Nucleus accumbens (tissue), 56 donors: ENCODE measurements at regions not wholly inside any gene's neighbourhood (a gene's known extent, or its start where the extent isn't known, plus 50 kb on each side); places are given as distances from the start of the nearest gene placed in this dataset.
A peak's percentile ranks its signal among the peaks of the same experiment; 100 is the strongest.

Experiments used
- DNase-seq, 56 donors: peaks; one replicate each; lab custom pipeline; 2025; lab: John Stamatoyannopoulos, UW

GRCh38 chr5:163687414-163687813, 182.0 kb downstream of the MAT2B start:
- DNase-seq, result no peak

DNA sequence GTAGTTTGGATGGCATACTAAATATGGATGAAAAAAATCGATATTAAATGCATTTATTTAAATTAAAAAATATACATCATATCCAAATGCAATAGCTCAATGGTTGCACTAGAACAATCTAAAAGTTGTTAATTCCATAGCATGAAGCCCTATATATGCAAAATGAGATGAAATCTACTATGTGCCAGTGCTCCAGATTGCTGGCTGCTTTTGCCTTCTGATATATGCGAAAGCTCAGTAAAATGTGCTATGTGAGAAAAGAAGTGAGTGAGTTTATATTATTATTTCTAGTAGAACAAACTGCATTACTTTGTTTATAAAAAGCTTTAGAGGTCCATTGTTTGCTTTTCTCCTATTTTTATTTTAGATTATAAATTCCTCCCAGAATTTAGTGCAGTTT, 186.7 kb downstream of the MAT2B start:
- DNase-seq, result no peak

- peak in 41 of 56 donors; percentile 1 to 60 (median 12) for DNase-seq
These were observed 190.6 kb downstream of the MAT2B start for GRCh38 chr5:163695830-163696578.

- peak in 1 of 56 donors; percentile 0 for DNase-seq
These were observed 191.1 kb downstream of the MAT2B start for GRCh38 chr5:163696579-163696887.

GRCh38 chr5:163706053-163706771, 200.8 kb downstream of the MAT2B start:
- no peak for DNase-seq

DNA sequence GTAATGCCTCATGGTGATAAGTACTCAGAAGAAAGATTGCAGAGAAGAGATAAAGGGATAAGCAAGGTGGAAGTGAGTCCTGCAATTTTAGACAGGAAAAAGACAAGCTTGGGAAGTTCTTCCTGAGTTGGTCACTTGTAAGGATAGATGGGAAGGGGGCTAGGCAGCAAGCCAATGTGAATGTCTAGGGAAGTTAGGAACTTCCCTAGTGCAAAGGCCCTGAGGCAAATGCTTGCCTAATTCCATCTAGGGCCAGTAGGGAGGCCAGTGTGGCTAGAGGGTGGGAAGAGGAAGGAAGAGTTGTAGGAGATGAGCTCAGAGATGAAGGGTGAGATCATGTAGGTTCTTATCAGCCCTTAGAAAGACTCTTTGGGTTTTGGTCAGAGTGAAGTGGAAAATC, 206.6 kb downstream of the MAT2B start:
- DNase-seq, result no peak

GRCh38 chr5:163718272-163718671, 212.9 kb downstream of the MAT2B start:
- DNase-seq, result no peak

- no peak for DNase-seq
These were observed 218.9 kb downstream of the MAT2B start for GRCh38 chr5:163724305-163724704.

GRCh38 chr5:163727028-163727427, 221.6 kb downstream of the MAT2B start:
- peak in 6 of 56 donors; percentile 1 to 10 (median 4) for DNase-seq

GRCh38 chr5:163730206-163730756, 224.9 kb downstream of the MAT2B start:
- DNase-seq, result no peak

DNA sequence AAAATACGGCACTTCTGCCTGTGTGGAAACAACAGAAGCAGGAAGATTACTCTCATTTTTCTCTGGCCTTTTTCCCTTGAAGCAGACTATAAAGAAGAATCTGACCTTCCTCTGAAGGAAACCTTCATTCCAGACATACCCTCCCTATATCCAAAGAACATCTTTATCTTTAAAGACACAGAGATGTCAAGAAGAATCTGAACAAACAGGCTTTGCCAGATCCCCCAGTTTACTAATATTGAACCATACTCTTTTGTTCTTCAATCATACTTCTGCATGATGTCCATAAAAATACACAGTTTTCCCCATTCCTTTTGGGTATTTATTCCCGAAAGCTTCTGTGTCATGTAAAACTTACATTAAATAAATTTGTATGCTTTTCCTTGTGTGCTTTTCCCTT, 225.8 kb downstream of the MAT2B start:
- DNase-seq, result no peak

GRCh38 chr5:163735069-163735468, 229.7 kb downstream of the MAT2B start:
- DNase-seq, result no peak

DNA sequence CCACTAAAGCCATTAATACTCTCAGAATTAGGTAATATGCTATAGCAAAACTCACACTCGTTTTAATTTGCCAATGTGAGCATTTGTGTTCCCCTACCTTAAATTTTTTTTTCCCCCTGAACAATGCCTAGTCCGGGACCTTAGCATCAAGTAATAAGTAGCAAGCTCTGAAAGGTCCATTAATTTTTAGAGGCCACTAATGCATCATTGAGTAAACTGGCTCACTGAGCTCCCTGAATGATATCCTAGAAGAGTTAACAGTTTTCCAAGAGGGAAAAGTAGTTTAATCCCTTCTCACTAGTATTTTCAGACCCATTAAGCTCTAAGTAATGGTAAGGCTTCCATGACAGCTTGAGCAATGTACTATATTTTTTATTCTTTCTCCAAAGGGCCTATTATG, 242.2 kb downstream of the MAT2B start:
- no peak for DNase-seq

DNA sequence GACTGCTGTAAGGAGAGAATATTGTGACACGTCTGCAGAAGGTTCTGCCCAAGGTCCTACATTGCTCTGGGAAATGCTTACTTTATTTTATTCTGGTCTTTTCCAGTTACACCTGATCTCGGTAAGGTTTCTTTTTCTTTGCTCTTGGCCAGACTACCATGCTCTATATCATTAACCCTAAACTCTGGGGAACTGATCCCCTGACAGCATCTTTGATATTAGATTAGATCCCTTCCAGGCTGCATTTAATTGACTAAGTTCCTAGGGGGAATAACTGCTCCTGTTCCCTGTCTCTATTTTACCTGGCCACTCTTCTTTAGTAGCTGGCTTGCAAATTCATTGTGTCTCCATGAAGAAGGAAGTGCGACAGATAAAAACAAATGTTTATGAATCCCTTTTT, 243.5 kb downstream of the MAT2B start:
- no peak for DNase-seq

DNA sequence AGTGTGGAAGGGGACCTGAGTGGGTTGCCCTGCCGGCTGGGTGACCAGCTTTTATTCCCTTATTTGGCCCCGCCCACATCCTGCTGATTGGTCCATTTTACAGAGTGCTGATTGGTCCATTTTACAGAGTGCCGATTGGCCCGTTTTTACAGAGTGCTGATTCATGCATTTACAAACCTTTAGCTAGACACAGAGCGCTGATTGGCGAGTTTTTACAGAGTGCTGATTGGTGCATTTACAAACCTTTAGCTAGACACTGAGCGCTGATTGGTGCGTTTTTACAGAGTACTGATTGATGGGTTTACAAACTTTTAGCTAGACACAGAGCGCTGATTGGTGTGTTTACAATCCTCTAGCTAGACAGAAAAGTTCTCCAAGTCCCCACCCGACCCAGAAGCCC, 245.0 kb downstream of the MAT2B start:
- peak in 1 of 56 donors; percentile 7 for DNase-seq

GRCh38 chr5:163755505-163755904, 250.1 kb downstream of the MAT2B start:
- DNase-seq, result no peak

DNA sequence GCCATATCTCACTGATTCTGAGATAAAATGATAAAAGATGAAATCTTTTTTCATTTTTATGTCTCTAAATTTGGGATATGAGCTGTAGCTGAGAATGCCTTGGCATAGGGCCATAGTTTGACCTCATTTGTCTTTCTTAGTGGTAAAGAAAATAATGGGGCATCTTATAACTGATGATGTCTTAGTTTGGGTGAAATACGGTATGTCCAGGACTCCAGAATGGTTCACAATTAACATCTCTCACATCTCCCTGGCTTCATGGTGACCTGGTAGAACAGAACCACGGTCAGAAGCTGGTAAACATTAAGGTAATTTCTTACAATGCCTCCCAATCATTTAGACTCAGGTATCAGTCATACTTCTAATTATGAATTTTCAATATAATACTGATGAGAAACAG, 250.8 kb downstream of the MAT2B start:
- no peak for DNase-seq

GRCh38 chr5:163757344-163757743, 251.9 kb downstream of the MAT2B start:
- no peak for DNase-seq

DNA sequence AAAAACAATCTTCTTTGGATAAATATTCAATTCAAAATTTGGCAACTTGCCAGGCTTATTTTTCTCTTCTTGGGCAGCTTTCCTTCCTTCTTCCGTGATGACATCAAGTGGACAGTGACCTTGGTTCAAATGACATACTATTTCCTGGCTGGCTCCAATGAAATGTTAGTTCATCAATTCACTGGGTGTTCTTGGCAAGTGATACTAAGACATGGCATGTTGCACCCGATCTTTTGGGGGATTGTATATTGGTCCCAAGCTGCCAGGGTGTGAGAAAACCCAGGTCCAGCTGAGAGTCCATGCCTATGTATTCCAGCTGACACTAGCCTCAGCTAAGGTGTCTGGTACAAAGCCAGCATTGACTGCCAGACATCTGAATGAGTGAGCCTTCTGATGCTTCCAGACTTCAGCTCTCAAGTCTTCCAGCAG, 252.9 kb downstream of the MAT2B start:
- no peak for DNase-seq

- no peak for DNase-seq
These were observed 253.7 kb downstream of the MAT2B start for GRCh38 chr5:163759000-163759704.

DNA sequence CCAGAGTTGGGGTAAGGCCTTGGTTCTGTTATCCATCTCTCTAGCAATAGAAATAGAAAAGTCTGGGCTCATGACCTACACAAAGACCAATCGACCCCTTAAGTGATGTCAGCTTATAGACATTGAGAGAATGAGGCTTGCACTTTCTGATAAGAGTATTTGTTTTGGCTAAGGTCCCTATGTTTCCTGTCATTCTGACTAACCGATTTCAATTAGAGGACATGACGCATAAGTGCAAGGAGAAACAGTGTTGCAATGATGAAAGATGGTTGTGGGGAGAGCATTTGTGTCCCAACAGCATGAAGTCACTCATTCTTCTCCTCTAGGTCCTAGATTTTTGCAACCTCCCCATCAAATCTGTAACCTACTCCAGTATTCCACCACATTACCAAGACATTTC, 255.1 kb downstream of the MAT2B start:
- DNase-seq, result no peak
